GM23338 (cell line): ENCODE measurements at regions not wholly inside any gene's neighbourhood (a gene's known extent, or its start where the extent isn't known, plus 50 kb on each side); places are given as distances from the start of the nearest gene placed in this dataset.

Experiments
- ATAC-seq: fragments of 200-7000 bp; cut with Tn5 transposase; 3 replicates; pipeline ENCODE4 v1.9.1; 2020
- DNase-seq: peaks from one replicate; pipeline ENCODE4 v3.0.0-alpha.2; 2015; ENCODE audit warnings: low spot score
- H2AFZ ChIP-seq: fragments of 200-600 bp; sonication (generic); 2 replicates; pipeline ENCODE4 v1.8.0; 2016; ENCODE audit warnings: antibody characterized with exemption, mild to moderate bottlenecking, moderate library complexity
- H3F3A ChIP-seq: fragments of 200-600 bp; sonication (generic); replicated peaks from 2 replicates; pipeline ENCODE4 v1.8.0; 2017; ENCODE audit warnings: antibody characterized with exemption, mixed run types, low read depth
- H3K27ac ChIP-seq: fragments of 200-600 bp; sonication (generic); 2 replicates; pipeline ENCODE4 v1.6.1; 2016; ENCODE audit warnings: low read depth
- H3K27me3 ChIP-seq: fragments of 200-600 bp; sonication (generic); 2 replicates; pipeline ENCODE4 v1.8.0; 2016; ENCODE audit warnings: mild to moderate bottlenecking, mixed run types, moderate library complexity; ENCODE audit not compliant: insufficient read depth
- H3K36me3 ChIP-seq: fragments of 200-600 bp; sonication (generic); 2 replicates; pipeline ENCODE4 v1.8.0; 2016; ENCODE audit warnings: mild to moderate bottlenecking; ENCODE audit not compliant: insufficient read depth
- H3K4me1 ChIP-seq: fragments of 200-600 bp; sonication (generic); 2 replicates; pipeline ENCODE4 v1.8.0; 2016; ENCODE audit warnings: mild to moderate bottlenecking, moderate library complexity; ENCODE audit not compliant: insufficient read depth
- H3K4me2 ChIP-seq: fragments of 200-600 bp; sonication (generic); 2 replicates; pipeline ENCODE4 v1.7.1; 2017; ENCODE audit warnings: mixed run types
- H3K4me3 ChIP-seq: fragments of 200-600 bp; sonication (generic); 2 replicates; pipeline ENCODE4 v1.6.1; 2016; ENCODE audit warnings: mixed run types
- H3K79me2 ChIP-seq: fragments of 200-600 bp; sonication (generic); replicated peaks from 2 replicates; pipeline ENCODE4 v1.8.0; 2017; ENCODE audit warnings: mild to moderate bottlenecking; ENCODE audit not compliant: insufficient read depth
- H3K9me2 ChIP-seq: fragments of 200-600 bp; sonication (generic); 2 replicates; pipeline ENCODE4 v1.8.0; 2017; ENCODE audit not compliant: insufficient read depth
- H4K20me1 ChIP-seq: fragments of 200-600 bp; sonication (generic); replicated peaks from 2 replicates; pipeline ENCODE4 v1.8.0; 2017; ENCODE audit warnings: mild to moderate bottlenecking; ENCODE audit not compliant: insufficient read depth
- H3K27ac Mint-ChIP-seq: 2 replicates; pipeline ENCODE4 v1.8.0; 2020; ENCODE audit warnings: inconsistent platforms, mild to moderate bottlenecking, moderate library complexity, mixed read lengths
- H3K27me3 Mint-ChIP-seq: 3 replicates; pipeline ENCODE4 v1.8.0; 2022; ENCODE audit warnings: low read depth, mild to moderate bottlenecking, moderate library complexity, mixed read lengths, inconsistent platforms; ENCODE audit not compliant: insufficient read depth, poor library complexity
- H3K36me3 Mint-ChIP-seq: 3 replicates; pipeline ENCODE4 v1.8.0; 2021; ENCODE audit warnings: low read depth, mild to moderate bottlenecking, inconsistent platforms, moderate library complexity, mixed read lengths
- H3K4me1 Mint-ChIP-seq: 3 replicates; pipeline ENCODE4 v1.8.0; 2020; ENCODE audit warnings: mild to moderate bottlenecking, inconsistent platforms, mixed read lengths
- H3K4me3 Mint-ChIP-seq: 3 replicates; pipeline ENCODE4 v1.8.0; 2021; ENCODE audit warnings: moderate library complexity, mild to moderate bottlenecking, inconsistent platforms, mixed read lengths
- H3K9me3 Mint-ChIP-seq: 3 replicates; pipeline ENCODE4 v1.8.0; 2020; ENCODE audit warnings: moderate library complexity, mild to moderate bottlenecking, inconsistent platforms, mixed read lengths
- CREB1 ChIP-seq: fragments of 250-450 bp; sonication (Bioruptor Pico); IDR thresholded peaks from 2 replicates; pipeline ENCODE4 v1.5.0; 2020; ENCODE audit warnings: low read depth, mild to moderate bottlenecking, moderate library complexity
- CTCF ChIP-seq, 2 experiments: fragments of 200-600 bp in 1 of 2; sonication (generic) in 1 of 2; conservative IDR thresholded peaks; 2 replicates each; pipeline versions ENCODE4 v1.5.1 to v1.6.1; 2016 to 2017; ENCODE audit warnings: antibody characterized with exemption in 2 of 2, low read depth in 2 of 2, mild to moderate bottlenecking in 2 of 2, moderate library complexity in 1 of 2
- ETS1 ChIP-seq: IDR thresholded peaks from 2 replicates; pipeline ENCODE4 v1.6.1; 2016; ENCODE audit warnings: antibody characterized with exemption
- EZH2 ChIP-seq: fragments of 200-600 bp; sonication (generic); IDR thresholded peaks from one replicate; pipeline ENCODE4 v1.8.0; 2017; ENCODE audit warnings: antibody characterized with exemption, mild to moderate bottlenecking, low read depth; ENCODE audit not compliant: unreplicated experiment
- EZH2phosphoT487 ChIP-seq: fragments of 200-600 bp; sonication (generic); IDR thresholded peaks from one replicate; pipeline ENCODE4 v1.8.1; 2018; ENCODE audit warnings: antibody characterized with exemption; ENCODE audit not compliant: unreplicated experiment
- JUNB ChIP-seq: IDR thresholded peaks from one replicate; pipeline ENCODE4 v1.6.1; 2016; ENCODE audit warnings: antibody characterized with exemption; ENCODE audit not compliant: unreplicated experiment
- POLR2AphosphoS5 ChIP-seq: IDR thresholded peaks from 2 replicates; pipeline ENCODE4 v1.6.1; 2016; ENCODE audit warnings: antibody characterized with exemption, low read depth
- REST ChIP-seq: IDR thresholded peaks from one replicate; pipeline ENCODE4 v1.6.1; 2018; ENCODE audit warnings: antibody characterized with exemption; ENCODE audit not compliant: unreplicated experiment
- STAT1 ChIP-seq: IDR thresholded peaks from one replicate; pipeline ENCODE4 v1.6.1; 2016; ENCODE audit warnings: antibody characterized with exemption; ENCODE audit not compliant: unreplicated experiment
- ZNF114 ChIP-seq: fragments of 250-450 bp; sonication (Bioruptor Pico); IDR thresholded peaks from 2 replicates; pipeline ENCODE4 v1.5.0; 2020; ENCODE audit warnings: mild to moderate bottlenecking, moderate library complexity
- ZNF331 ChIP-seq: fragments of 250-450 bp; sonication (Bioruptor Pico); IDR thresholded peaks from 2 replicates; pipeline ENCODE4 v1.5.0; 2020; ENCODE audit warnings: low read depth, mild to moderate bottlenecking, moderate library complexity
- TF ChIP-seq, protein P1 (sequence below): fragments of 250-450 bp; sonication (Bioruptor Pico); IDR thresholded peaks from 2 replicates; pipeline ENCODE4 v1.5.0; 2020; ENCODE audit warnings: mild to moderate bottlenecking, moderate library complexity

- peaks cover 3% of the 10 kb centered on the region; the same call in 1 of the 2 replicates for H3K9me2 ChIP-seq
- H3K27ac ChIP-seq, result no peak overlapping the region
- TF ChIP-seq POLR2AphosphoS5 (no peak), ZNF114 (CRISPR knock-in tag) (no peak), CTCF (conservative IDR thresholded peaks at IDR 0.05; ENCODE audit: low read depth in 2 of 2) (no peak), REST (no peak), ETS1 (no peak), ZNF331 (CRISPR knock-in tag) (no peak), EZH2phosphoT487 (no peak), JUNB (no peak), STAT1 (no peak), CREB1 (no peak), EZH2 (no peak)
- TF ChIP-seq, protein P1, sequence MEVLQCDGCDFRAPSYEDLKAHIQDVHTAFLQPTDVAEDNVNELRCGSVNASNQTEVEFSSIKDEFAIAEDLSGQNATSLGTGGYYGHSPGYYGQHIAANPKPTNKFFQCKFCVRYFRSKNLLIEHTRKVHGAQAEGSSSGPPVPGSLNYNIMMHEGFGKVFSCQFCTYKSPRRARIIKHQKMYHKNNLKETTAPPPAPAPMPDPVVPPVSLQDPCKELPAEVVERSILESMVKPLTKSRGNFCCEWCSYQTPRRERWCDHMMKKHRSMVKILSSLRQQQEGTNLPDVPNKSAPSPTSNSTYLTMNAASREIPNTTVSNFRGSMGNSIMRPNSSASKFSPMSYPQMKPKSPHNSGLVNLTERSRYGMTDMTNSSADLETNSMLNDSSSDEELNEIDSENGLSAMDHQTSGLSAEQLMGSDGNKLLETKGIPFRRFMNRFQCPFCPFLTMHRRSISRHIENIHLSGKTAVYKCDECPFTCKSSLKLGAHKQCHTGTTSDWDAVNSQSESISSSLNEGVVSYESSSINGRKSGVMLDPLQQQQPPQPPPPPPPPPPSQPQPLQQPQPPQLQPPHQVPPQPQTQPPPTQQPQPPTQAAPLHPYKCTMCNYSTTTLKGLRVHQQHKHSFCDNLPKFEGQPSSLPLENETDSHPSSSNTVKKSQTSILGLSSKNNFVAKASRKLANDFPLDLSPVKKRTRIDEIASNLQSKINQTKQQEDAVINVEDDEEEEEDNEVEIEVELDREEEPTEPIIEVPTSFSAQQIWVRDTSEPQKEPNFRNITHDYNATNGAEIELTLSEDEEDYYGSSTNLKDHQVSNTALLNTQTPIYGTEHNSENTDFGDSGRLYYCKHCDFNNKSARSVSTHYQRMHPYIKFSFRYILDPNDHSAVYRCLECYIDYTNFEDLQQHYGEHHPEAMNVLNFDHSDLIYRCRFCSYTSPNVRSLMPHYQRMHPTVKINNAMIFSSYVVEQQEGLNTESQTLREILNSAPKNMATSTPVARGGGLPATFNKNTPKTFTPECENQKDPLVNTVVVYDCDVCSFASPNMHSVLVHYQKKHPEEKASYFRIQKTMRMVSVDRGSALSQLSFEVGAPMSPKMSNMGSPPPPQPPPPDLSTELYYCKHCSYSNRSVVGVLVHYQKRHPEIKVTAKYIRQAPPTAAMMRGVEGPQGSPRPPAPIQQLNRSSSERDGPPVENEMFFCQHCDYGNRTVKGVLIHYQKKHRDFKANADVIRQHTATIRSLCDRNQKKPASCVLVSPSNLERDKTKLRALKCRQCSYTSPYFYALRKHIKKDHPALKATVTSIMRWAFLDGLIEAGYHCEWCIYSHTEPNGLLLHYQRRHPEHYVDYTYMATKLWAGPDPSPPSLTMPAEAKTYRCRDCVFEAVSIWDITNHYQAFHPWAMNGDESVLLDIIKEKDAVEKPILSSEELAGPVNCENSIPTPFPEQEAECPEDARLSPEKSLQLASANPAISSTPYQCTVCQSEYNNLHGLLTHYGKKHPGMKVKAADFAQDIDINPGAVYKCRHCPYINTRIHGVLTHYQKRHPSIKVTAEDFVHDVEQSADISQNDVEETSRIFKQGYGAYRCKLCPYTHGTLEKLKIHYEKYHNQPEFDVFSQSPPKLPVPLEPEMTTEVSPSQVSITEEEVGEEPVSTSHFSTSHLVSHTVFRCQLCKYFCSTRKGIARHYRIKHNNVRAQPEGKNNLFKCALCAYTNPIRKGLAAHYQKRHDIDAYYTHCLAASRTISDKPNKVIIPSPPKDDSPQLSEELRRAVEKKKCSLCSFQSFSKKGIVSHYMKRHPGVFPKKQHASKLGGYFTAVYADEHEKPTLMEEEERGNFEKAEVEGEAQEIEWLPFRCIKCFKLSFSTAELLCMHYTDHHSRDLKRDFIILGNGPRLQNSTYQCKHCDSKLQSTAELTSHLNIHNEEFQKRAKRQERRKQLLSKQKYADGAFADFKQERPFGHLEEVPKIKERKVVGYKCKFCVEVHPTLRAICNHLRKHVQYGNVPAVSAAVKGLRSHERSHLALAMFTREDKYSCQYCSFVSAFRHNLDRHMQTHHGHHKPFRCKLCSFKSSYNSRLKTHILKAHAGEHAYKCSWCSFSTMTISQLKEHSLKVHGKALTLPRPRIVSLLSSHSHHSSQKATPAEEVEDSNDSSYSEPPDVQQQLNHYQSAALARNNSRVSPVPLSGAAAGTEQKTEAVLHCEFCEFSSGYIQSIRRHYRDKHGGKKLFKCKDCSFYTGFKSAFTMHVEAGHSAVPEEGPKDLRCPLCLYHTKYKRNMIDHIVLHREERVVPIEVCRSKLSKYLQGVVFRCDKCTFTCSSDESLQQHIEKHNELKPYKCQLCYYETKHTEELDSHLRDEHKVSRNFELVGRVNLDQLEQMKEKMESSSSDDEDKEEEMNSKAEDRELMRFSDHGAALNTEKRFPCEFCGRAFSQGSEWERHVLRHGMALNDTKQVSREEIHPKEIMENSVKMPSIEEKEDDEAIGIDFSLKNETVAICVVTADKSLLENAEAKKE (CRISPR knock-in tag), result no peak
- H3K36me3 ChIP-seq, result no peaks in the 10 kb centered on the region
- H3K4me1 ChIP-seq, result no peaks in the 10 kb centered on the region
- no peak overlapping the region for H3K4me2 ChIP-seq
- H3K4me1 Mint-ChIP-seq, result peaks cover 8% of the 10 kb centered on the region; the same call in 2 of the 3 replicates
- H3K4me3 ChIP-seq, result no peak overlapping the region
- H2AFZ ChIP-seq, result no peak overlapping the region
- no peak overlapping the region for H3K27ac Mint-ChIP-seq
- no peaks in the 10 kb centered on the region for H3K27me3 Mint-ChIP-seq
- H3F3A ChIP-seq, result no peaks in the 10 kb centered on the region
- H3K27me3 ChIP-seq, result no peaks in the 10 kb centered on the region
- no peaks in the 10 kb centered on the region for H3K9me3 Mint-ChIP-seq
- ATAC-seq, result no peak
- no peaks in the 10 kb centered on the region for H3K36me3 Mint-ChIP-seq
- no peak for DNase-seq
- no peaks in the 10 kb centered on the region for H3K79me2 ChIP-seq
- no peak overlapping the region for H3K4me3 Mint-ChIP-seq
- no peaks in the 10 kb centered on the region for H4K20me1 ChIP-seq
Observed at GRCh38 chr4:23481566-23481965, 408.3 kb downstream of the PPARGC1A start.
